ENCODE measurements at regions not wholly inside any gene's neighbourhood (a gene's known extent, or its start where the extent isn't known, plus 50 kb on each side); places are given as distances from the start of the nearest gene placed in this dataset.

DNA sequence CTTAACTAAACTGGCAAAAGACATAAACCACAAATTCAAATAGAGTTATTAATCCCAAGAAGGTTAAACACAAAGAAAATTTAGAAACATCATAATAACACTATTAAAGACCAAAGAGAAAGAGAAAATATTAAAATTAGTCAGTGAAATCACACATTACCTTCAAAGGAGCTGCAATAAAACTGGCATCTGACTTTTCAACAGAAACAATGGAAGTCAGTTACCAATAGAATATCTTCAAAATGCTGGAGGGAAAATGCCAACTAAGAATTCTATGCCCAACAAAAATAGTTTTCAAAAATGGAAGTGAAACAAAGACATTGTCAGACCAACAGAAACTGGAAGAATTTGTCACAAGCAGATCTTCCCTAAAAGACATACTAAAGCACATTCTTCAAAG is 68.7 kb upstream of the RNF7 start:
- H3K79me2 ChIP-seq (ENCODE audit: insufficient read depth, low read depth, low read length): no peaks in the 10 kb centered on the region
- H3K9me2 ChIP-seq (ENCODE audit: insufficient read depth, low read length): no peaks in the 10 kb centered on the region
- no peaks in the 10 kb centered on the region for H3K4me1 ChIP-seq (ENCODE audit: insufficient read depth, low read length, poor library complexity, severe bottlenecking)
- no peak overlapping the region for H2AFZ ChIP-seq (ENCODE audit: low read length)
- no peaks in the 10 kb centered on the region for H3K36me3 ChIP-seq (ENCODE audit: insufficient read depth, low read length)
- no peak overlapping the region for H3K4me2 ChIP-seq (ENCODE audit: low read length)
- no TSS peak for BruUV-seq (replicated peaks)
- POLR2A ChIA-PET: interaction anchor here (0.6 kb wide), 1 partner anchor 36 kb away, joined by 3 read pairs; no protein-coding TSS in a partner anchor
- peaks cover 15% of the 10 kb centered on the region; the same call in 1 of the 2 replicates for H3K9me3 ChIP-seq (ENCODE audit: low read length)
- H3K4me3 ChIP-seq (ENCODE audit: low read depth, low read length, poor library complexity, severe bottlenecking): no peak overlapping the region
- no peaks in the 10 kb centered on the region for H4K20me1 ChIP-seq (ENCODE audit: insufficient read depth, low read length)
- TF ChIP-seq EZH2phosphoT487 (IDR thresholded peaks at IDR 0.05; ENCODE audit: borderline replicate concordance, low read depth, low read length): no peak
- TF ChIP-seq, protein P1, sequence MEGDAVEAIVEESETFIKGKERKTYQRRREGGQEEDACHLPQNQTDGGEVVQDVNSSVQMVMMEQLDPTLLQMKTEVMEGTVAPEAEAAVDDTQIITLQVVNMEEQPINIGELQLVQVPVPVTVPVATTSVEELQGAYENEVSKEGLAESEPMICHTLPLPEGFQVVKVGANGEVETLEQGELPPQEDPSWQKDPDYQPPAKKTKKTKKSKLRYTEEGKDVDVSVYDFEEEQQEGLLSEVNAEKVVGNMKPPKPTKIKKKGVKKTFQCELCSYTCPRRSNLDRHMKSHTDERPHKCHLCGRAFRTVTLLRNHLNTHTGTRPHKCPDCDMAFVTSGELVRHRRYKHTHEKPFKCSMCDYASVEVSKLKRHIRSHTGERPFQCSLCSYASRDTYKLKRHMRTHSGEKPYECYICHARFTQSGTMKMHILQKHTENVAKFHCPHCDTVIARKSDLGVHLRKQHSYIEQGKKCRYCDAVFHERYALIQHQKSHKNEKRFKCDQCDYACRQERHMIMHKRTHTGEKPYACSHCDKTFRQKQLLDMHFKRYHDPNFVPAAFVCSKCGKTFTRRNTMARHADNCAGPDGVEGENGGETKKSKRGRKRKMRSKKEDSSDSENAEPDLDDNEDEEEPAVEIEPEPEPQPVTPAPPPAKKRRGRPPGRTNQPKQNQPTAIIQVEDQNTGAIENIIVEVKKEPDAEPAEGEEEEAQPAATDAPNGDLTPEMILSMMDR (conservative IDR thresholded peaks at IDR 0.05; ENCODE audit: low read length): no peak
- CTCF ChIA-PET (ENCODE audit: unreplicated experiment): no interaction called here
- intact Hi-C loops (cut with micrococcal nuclease; ENCODE audit: unreplicated experiment): no loop called here
- no peak overlapping the region for H3K27ac ChIP-seq (ENCODE audit: low read depth, low read length, poor library complexity, severe bottlenecking)
- DNase-seq (ENCODE audit: low spot score): no peak

DNA sequence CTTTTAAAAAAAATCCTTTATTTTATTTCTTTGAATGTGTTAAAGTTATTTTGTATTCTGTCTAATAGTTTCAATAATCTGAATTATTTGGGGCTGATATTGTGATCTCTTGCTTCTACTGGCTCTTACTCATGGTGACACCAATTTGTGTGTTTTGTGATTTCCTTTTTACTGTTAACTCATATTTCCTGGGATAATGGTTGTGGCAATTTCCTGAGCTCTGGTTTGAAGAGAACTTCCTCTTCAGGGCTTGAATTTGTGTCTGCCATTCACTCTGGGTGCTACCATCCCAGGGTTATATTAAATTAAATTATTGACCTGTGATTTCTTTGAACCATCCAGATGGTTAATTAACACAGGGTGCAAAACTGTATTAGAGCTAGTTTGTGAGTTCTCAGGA is 60.4 kb upstream of the RNF7 start:
- TF ChIP-seq, protein P1 (conservative IDR thresholded peaks at IDR 0.05; ENCODE audit: low read length): no peak
- CTCF ChIA-PET (ENCODE audit: unreplicated experiment): no interaction called here
- DNase-seq (ENCODE audit: low spot score): no peak
- Histone ChIP-seq H3K9me3 (ENCODE audit: low read length) (peaks cover 13% of the 10 kb centered on the region), H3K4me3 (ENCODE audit: low read depth, low read length, poor library complexity, severe bottlenecking) (no peak overlapping the region), H3K9me2 (ENCODE audit: insufficient read depth, low read length) (no peaks in the 10 kb centered on the region), H3K4me2 (ENCODE audit: low read length) (no peak overlapping the region), H2AFZ (ENCODE audit: low read length) (no peak overlapping the region), H3K27ac (ENCODE audit: low read depth, low read length, poor library complexity, severe bottlenecking) (no peak overlapping the region), H3K4me1 (ENCODE audit: insufficient read depth, low read length, poor library complexity, severe bottlenecking) (peaks cover 20% of the 10 kb centered on the region), H3K36me3 (ENCODE audit: insufficient read depth, low read length) (no peaks in the 10 kb centered on the region), H4K20me1 (ENCODE audit: insufficient read depth, low read length) (no peaks in the 10 kb centered on the region), H3K79me2 (ENCODE audit: insufficient read depth, low read depth, low read length) (no peaks in the 10 kb centered on the region)
- BruUV-seq (replicated peaks): no TSS peak
- intact Hi-C loops (cut with micrococcal nuclease; ENCODE audit: unreplicated experiment): no loop called here
- POLR2A ChIA-PET: interaction anchor here (0.6 kb wide), 1 partner anchor 143 kb away, joined by 3 read pairs; no protein-coding TSS in a partner anchor

DNA sequence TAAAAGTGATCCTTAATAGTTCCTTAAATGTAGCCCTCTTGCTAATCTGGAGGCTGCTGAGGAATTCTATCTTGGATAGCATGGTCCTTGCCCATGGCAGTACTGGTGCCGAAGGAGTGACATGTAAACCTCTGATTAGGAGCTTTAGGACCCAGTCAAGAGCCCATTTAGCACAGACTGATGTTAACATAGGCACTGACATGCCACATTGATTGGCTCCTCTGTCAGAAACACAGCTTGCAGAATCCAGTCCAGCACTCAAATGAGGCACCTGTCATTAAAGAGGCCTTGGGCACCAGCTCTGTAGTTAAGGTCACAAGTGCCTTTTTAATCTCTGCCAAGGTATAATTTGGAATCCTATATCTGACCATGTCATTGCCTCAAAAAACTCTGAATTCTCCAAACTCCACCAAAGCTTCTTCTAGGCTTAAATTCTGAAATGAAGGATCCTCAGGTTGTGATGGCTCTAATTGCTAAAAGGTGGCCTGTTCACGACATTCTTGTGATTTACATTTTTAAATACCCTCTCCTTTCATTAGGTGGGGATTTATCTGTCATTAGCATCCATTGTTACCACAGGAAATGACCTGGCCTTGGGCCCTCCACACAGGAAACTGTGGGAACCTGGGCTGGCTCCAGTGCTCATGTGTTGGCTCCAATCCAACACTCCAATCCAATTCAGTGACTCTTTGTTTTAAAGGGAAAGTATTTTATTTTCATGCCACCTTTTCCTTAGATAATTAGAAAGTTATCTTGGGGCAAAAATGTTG is 57.3 kb upstream of the RNF7 start:
- no peak for DNase-seq (ENCODE audit: low spot score)
- no peaks in the 10 kb centered on the region for H3K36me3 ChIP-seq (ENCODE audit: insufficient read depth, low read length)
- intact Hi-C loops (cut with micrococcal nuclease; ENCODE audit: unreplicated experiment): no loop called here
- H3K9me3 ChIP-seq (ENCODE audit: low read length): peaks cover 13% of the 10 kb centered on the region
- peaks cover 20% of the 10 kb centered on the region for H3K4me1 ChIP-seq (ENCODE audit: insufficient read depth, low read length, poor library complexity, severe bottlenecking)
- TF ChIP-seq, protein P1 (conservative IDR thresholded peaks at IDR 0.05; ENCODE audit: low read length): no peak
- TF ChIP-seq EZH2phosphoT487 (IDR thresholded peaks at IDR 0.05; ENCODE audit: borderline replicate concordance, low read depth, low read length): no peak
- no peaks in the 10 kb centered on the region for H3K9me2 ChIP-seq (ENCODE audit: insufficient read depth, low read length)
- BruUV-seq (replicated peaks): no TSS peak
- H3K4me2 ChIP-seq (ENCODE audit: low read length): peak overlapping the region; percentile 12; the same call in 1 of the 2 replicates
- H3K79me2 ChIP-seq (ENCODE audit: insufficient read depth, low read depth, low read length): no peaks in the 10 kb centered on the region
- POLR2A ChIA-PET: no interaction called here
- no peak overlapping the region for H2AFZ ChIP-seq (ENCODE audit: low read length)
- H3K27ac ChIP-seq (ENCODE audit: low read depth, low read length, poor library complexity, severe bottlenecking): no peak overlapping the region
- no peaks in the 10 kb centered on the region for H4K20me1 ChIP-seq (ENCODE audit: insufficient read depth, low read length)
- no peak overlapping the region for H3K4me3 ChIP-seq (ENCODE audit: low read depth, low read length, poor library complexity, severe bottlenecking)
- CTCF ChIA-PET (ENCODE audit: unreplicated experiment): no interaction called here

All from OCI-LY7 (cell line).